GM19395 (cell line): ENCODE measurements at regions not wholly inside any gene's neighbourhood (a gene's known extent, or its start where the extent isn't known, plus 50 kb on each side); places are given as distances from the start of the nearest gene placed in this dataset.
"Not testable (repeated sequence)": the region's sequence is repeated elsewhere in the genome, so short reads cannot be mapped to it uniquely, and the experiment has no call there.

Experiments used
- ATAC-seq: cut with Tn5 transposase; IDR thresholded peaks from one replicate; pipeline ENCODE4 v1.9.1; 2021; ENCODE audit warnings: mild to moderate bottlenecking, moderate library complexity; ENCODE audit not compliant: unreplicated experiment

DNA sequence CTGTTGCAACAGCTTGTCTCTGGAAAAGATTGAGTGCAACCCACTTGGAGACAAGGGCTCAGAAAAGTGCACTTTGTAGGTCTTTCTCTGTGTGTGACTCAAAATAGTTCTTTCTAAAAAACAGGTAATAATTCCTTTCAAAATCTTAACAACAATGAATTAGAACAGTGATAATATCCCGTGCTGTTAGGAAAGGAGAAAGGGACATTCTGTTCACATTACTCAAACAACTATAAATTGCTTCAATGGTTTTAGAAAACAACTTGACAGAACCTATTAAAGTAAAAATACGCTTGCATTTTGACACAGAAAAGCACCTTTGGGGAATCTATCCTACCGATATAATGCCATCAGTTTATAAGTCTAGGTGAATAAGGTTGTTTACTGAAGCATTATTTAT lies 468.1 kb upstream of the DPP6 start:
- ATAC-seq: no peak

- ATAC-seq: no peak
Measured at GRCh38 chr7:153588586-153588985, 463.6 kb upstream of the DPP6 start.

DNA sequence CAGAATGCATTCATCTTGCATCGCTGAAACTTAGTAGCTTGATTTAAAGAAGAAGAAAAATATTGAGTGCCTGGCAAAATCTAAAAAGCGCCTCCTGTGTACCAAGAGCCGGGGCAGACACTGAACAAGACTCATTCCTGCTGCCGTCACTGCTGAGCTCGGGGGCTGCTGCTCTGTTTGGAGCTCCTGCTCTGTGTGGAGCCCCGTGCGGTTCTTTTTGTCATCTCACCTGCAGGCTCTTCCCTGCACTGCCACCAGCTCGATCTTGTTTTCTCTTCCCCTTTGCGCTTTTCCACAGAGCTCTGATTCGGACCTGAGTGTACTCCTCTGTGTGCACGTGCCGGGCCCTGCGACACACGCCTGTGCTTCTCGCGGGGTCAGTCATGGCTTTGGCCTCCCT lies 462.1 kb upstream of the DPP6 start:
- no peak for ATAC-seq

GRCh38 chr7:153590571-153590970 lies 461.6 kb upstream of the DPP6 start:
- ATAC-seq: no peak

DNA sequence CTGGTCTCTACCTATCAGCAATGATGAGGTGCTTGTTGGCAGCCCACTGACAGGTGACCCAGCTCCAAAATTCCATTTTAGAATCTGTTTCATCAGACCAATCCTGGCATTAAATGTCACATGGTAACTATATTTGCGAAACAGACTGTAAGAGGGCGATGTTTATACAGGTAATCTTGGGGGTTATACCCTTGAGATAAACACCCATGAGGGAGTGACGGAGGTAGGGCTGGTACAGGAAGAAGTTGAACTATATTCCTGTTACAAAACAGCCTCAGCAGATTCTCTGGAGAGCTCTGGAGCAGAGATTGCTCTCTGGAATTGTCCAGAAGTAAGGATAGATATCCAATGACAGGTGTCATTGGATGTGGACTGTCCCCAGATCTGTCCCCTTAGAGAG lies 444.8 kb upstream of the DPP6 start:
- no peak for ATAC-seq

DNA sequence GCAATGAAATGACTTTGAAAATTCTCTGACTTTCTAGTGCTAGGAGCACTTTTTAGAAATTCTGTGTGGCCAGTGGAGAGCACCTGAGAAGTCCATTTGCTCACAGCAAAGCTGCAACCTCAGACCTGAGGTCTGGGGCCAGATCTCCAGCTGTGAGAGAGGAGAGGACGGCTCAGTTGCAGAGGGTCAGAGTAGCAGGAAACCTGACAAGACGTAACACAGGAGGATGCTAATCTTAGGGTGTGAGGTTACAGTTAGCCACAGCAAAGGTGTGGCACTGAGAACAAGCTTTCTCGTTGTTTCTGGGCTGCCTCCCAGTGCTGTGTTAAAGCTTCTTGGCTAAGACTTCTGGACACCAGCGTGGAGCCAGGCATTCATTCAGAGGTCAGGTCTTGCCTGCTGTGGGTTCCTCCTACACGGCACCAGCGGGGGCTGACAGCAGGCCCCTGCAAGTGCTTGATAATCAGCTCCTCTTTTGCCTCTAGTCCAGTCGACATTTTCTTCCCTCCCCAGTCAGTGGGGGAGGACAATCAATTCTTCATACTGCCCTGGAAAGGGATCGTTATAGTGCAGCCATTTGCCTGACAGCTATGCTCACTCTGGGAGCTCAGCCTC lies 435.4 kb upstream of the DPP6 start:
- no peak for ATAC-seq

DNA sequence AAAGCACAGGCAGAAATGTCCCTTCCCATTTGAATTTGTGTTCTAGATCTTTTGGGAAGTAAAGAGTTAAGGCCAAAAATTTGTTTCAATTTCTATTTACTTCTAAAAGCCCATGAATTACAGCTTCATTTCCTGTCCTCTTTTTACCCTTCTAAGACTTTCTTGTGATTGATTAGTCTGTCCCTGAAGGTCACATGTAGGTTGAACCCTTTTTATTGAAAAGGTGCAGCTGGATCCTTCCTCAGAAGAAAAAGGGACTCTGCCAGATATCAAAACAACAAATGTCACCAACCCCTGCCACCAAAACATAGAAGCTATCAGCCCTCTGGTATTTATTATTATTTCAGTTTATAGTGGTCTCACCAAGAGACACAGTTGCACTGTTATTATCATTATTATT lies 424.9 kb upstream of the DPP6 start:
- ATAC-seq: no peak

- ATAC-seq: no peak
Measured at GRCh38 chr7:153628406-153628805, 423.8 kb upstream of the DPP6 start.

DNA sequence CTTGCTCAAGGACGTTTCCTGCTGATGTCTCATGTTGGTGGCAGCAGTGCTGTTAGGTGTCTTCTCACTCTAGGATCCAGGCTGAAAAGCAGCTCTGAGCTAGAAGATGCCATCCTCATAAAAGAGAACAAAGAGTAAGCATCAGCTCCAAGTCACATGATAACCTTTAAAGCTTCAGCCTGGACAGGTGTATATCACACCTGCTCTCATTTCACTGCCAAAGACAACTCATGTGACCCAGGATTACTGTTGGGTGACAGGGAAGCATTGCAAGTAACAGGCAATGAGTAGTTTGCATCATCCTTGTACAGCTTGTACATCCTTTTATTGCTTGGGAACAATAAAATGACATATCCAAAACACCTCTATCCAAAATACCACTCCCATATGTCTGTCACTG lies 423.4 kb upstream of the DPP6 start:
- no peak for ATAC-seq

DNA sequence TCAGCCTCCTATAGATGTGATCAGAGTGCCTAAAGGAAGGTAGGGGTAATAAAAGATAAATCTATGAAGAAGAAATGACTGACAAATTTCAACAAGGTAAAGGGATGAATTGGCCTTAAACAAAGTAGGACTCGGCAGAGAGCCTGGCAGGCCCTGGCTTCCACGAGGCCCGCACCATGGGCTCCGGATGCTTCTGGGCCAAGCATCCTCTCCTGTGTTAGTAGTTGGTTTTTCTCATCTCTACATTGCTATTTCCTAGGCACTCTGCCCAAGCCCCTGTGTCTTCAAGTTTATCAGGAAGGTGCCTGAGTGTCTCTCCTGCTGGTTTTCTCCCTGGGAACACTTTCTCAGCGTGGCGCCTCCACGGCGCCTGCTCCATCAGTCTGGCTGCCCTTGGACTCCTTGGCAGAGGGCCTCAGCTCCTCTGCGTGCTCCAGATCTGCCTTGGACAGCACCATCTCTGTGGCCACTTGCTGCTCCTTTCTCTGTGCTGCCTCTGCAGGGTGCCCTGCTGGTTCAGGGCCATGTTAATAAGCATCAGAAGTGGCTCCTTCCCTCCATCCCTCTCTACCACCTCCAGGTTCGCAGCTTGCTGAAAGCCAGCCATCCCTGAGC lies 413.3 kb upstream of the DPP6 start:
- no peak for ATAC-seq

- no peak for ATAC-seq
Measured at GRCh38 chr7:153640586-153640985, 411.6 kb upstream of the DPP6 start.

GRCh38 chr7:153641199-153641598 lies 411.0 kb upstream of the DPP6 start:
- ATAC-seq: no peak

DNA sequence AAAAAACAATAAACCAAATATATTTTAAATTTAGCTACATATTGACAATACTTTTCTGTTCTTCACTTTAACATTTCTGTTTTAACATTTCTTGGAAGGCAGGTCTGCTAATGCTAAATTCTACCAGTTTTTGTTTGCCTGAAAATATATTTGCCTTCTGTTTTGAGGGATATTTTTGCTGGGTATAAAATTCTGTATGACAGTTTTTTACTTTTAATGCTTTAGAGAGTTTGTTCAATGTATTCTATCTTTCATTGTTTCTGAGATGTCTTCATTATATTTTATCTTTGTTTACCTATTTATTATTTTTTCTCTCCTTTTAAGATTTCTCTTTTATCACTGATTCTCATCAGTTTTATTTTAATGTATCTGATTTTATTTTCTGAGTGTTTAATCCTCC lies 409.2 kb upstream of the DPP6 start:
- ATAC-seq: no peak

DNA sequence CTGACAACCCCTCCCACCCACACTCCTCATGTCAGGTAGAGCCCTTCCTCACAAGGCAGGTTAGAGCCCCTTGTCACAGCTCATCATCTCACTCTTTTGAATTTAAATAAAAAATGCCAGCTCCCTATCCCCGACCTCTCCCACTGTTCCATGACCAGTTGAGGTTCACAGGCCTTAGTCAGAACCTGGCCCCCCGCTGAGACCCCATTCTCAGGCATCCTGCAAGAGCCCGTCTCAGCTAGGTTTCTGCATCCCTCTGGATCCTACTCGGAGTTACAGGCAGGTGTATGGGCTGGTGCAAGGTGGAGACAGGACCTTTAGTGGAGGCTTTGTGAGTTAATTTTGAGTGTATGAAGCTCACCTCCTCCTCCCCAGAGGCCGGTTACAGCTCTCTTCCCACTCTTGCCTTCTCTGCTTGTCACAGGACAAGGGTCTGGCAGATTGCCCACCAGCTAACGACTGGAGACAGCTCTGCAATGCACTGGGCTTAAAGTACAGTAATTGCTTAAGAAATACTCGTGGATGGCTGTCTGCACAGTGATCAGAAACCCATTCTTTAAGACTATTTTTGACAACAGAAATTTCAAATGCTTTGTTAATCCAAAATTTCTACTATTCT lies 394.9 kb upstream of the DPP6 start:
- ATAC-seq: no peak

- ATAC-seq: no peak
Measured at GRCh38 chr7:153675131-153675530, 377.1 kb upstream of the DPP6 start.

DNA sequence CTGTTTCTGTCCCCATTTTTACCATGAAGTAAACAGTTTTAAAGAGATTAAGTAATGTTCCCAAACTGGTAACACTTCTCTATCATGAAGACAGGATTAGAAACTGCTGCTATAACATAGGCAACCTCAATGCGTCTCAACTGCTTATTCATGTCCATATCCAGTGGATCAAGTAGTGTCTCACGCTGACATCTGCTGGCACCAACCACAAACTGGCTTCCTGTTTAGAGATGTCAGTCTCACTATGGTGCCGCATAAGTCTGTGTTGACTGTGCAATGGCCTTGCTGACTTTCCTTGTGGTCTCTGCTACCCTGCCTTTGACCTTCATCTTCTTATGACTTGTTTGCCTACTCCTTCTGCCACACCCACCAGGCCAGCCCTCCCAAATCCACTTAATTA lies 369.6 kb upstream of the DPP6 start:
- ATAC-seq: no peak

GRCh38 chr7:153696242-153696641 lies 356.0 kb upstream of the DPP6 start:
- no peak for ATAC-seq

DNA sequence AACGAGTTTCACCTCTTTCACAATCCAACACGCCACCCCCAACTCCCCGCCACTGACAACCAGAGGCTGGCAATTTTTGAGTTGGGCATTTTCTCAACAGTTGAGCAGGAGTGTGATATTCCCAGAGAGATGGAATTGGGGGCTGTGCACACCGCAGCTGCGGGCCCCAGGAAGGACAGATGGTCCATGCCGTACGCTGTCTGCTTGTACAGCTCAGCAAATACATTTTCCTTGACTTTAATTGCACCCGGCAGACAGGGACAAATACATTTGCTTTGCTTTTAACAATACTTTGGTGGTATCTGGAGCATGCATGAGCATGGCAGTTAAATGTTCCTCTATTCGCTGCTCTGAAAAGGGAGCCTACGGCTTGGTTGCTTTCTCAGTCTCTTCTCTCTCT lies 354.2 kb upstream of the DPP6 start:
- no peak for ATAC-seq

DNA sequence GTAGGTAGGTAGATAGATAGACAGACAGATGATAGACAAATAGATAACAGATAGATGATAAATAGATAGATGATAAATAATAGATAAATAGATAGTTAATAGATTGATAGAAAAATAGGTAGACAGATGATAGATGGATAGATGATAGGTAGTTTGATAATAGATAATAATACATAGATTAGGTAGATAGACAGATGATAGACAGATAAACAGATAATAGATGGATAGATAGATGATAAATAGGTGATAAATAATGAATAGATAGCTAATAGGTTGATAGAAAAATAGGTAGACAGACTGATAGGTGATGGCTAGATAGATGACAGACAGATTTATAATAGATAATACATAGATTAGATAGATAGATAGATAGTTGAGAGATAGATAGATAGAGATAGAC lies 350.5 kb upstream of the DPP6 start:
- ATAC-seq: no peak

DNA sequence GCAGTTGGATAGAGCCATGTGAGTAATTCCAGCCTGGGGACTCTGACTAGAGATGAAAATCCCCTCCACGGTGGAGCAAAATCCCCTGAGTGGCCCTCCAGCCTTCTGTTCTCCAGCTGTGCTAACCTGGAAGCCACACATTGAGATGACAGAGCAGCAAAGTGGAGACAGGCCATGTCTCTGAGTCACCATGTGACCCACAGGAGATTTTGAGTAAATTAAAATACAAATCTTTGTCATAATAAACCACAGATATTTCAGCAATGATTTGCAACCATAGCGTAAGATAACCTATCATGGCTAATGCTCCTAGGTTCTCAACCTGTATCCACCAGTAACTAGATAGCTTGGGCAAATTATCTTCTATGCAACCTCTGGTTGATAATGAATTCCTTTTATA lies 328.3 kb upstream of the DPP6 start:
- ATAC-seq: not testable (repeated sequence)

DNA sequence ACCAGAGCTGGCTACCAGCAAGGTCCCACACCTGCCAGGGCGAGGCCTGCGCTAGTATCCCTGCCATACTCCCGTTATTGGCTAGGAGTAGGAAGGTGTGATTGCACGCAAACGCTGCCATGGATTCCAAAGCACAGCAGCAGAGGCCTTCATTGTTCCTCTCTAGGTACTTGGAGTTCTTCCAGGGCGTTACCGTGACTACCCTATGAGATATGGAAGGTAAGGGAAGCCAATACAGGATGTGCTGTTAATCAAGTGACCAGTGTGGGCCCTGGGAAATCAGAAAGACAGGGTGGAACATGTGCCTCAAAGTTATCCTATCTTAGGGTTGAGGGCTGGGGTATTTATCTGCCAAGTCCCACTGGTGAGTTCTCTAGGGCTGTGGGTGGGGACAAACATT lies 320.7 kb upstream of the DPP6 start:
- not testable (repeated sequence) for ATAC-seq

- ATAC-seq: not testable (repeated sequence)
Measured at GRCh38 chr7:153743434-153743833, 308.8 kb upstream of the DPP6 start.

DNA sequence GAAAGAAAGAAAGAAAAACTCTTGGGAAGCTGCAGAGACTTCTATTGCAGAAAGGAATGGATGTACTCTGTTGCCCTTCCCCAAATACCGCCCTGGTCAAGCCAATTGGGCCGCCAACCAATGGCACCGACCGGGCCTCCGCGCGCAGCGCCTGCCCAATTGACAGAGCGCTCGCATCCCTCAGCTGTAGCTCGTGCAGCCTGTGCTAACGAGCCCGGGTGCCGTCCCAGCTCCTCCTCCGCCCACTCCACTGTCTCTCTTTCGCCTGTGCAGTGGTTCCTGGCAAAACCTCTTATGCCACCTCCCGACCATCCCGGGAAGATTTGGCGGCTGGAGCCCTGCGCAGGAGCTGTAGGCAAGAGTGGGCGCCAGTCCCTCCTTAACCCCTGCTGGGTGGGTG lies 304.2 kb upstream of the DPP6 start:
- ATAC-seq: not testable (repeated sequence)
